GM12865 (cell line): ENCODE measurements at regions not wholly inside any gene's neighbourhood (a gene's known extent, or its start where the extent isn't known, plus 50 kb on each side); places are given as distances from the start of the nearest gene placed in this dataset.

Source experiments
- DNase-seq: peaks from one replicate; pipeline ENCODE4 v3.0.0; 2010; ENCODE audit warnings: low read depth
- H3K4me3 ChIP-seq: 2 replicates; pipeline ENCODE4 v1.5.1; 2011; ENCODE audit warnings: mild to moderate bottlenecking, low read depth, low read length, control low read depth
- CTCF ChIP-seq: IDR thresholded peaks from 2 replicates; pipeline ENCODE4 v1.5.1; 2011; ENCODE audit warnings: low read length, control low read depth, low read depth, inconsistent platforms; ENCODE audit not compliant: insufficient read depth; ENCODE audit errors: missing control alignments

- H3K4me3 ChIP-seq: no peak overlapping the region
- TF ChIP-seq CTCF: no peak
- no peak for DNase-seq
These were observed 292.8 kb downstream of the YTHDC2 start for GRCh38 chr5:113806250-113806649.

- H3K4me3 ChIP-seq: no peak overlapping the region
- DNase-seq: no peak
- no peak for TF ChIP-seq CTCF
These were observed 293.4 kb downstream of the YTHDC2 start for GRCh38 chr5:113806904-113807303.

GRCh38 chr5:113807427-113807991 lies 294.0 kb downstream of the YTHDC2 start:
- no peak for DNase-seq
- no peak overlapping the region for H3K4me3 ChIP-seq
- TF ChIP-seq CTCF: no peak

GRCh38 chr5:113808956-113809355 lies 295.5 kb downstream of the YTHDC2 start:
- TF ChIP-seq CTCF: no peak
- H3K4me3 ChIP-seq: no peak overlapping the region
- no peak for DNase-seq

GRCh38 chr5:113809626-113810025 lies 296.1 kb downstream of the YTHDC2 start:
- no peak for TF ChIP-seq CTCF
- DNase-seq: no peak
- H3K4me3 ChIP-seq: no peak overlapping the region

GRCh38 chr5:113813466-113813865 lies 300.0 kb downstream of the YTHDC2 start:
- H3K4me3 ChIP-seq: no peak overlapping the region
- TF ChIP-seq CTCF: no peak
- no peak for DNase-seq

- H3K4me3 ChIP-seq: no peak overlapping the region
- DNase-seq: no peak
- TF ChIP-seq CTCF: no peak
These were observed 304.2 kb downstream of the YTHDC2 start for GRCh38 chr5:113817683-113818082.
